Stimulated activated CD8-positive, alpha-beta memory T cell treated with anti-CD3 and anti-CD28 coated beads, Interleukin-12 subunit alpha, Interleukin-12 subunit beta, amount 100 ng/mL, for 24 hours (primary cell): ENCODE measurements at regions not wholly inside any gene's neighbourhood (a gene's known extent, or its start where the extent isn't known, plus 50 kb on each side); places are given as distances from the start of the nearest gene placed in this dataset.

ENCODE experiments used
- DNase-seq: peaks from one replicate; pipeline ENCODE4 v3.0.0-alpha.2; 2020; ENCODE audit errors: extremely low read depth

DNA sequence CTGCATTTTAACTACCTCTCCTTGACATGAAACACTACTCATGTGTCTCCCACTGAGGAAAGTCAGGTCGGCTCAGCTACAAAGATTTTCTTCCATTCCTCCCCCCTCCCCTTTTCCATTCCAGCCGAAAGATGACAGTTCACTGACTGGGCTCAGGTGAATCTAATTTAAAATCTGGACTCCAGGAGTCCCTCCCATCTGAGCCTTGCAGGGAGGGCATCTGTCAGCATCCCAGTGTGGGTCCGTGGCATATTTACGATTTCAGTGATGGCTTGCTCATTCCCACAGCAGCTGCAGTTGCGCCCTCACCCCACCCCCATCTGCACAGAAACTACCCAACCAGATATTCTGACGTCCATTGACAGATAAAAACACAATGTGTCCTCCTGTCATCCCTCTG is 153.7 kb upstream of the ARRDC4 start:
- no peak for DNase-seq

DNA sequence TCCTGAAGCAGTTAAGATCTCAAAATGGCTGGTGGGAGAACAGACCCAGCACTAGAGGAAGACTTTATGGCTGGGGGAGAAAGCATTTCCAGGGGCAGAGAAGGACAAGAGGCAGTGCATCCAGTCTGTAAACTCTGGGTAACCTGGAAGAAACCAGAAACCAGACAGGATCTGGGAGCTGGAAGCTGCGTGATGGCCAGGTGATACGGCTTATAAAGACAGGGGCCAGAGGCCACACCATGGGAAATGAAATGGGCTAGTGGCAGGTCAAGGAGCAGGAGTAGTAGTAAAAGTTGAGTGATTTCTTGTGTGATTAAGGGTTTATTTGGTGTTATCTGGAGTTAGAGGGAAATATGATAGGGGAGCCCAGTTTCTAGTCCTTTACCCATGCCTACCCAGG is 144.7 kb upstream of the ARRDC4 start:
- no peak for DNase-seq

- no peak for DNase-seq
Observed at GRCh38 chr15:97817276-97817890, 143.1 kb upstream of the ARRDC4 start.

- DNase-seq: no peak
Observed at GRCh38 chr15:97836003-97836402, 124.5 kb upstream of the ARRDC4 start.

DNA sequence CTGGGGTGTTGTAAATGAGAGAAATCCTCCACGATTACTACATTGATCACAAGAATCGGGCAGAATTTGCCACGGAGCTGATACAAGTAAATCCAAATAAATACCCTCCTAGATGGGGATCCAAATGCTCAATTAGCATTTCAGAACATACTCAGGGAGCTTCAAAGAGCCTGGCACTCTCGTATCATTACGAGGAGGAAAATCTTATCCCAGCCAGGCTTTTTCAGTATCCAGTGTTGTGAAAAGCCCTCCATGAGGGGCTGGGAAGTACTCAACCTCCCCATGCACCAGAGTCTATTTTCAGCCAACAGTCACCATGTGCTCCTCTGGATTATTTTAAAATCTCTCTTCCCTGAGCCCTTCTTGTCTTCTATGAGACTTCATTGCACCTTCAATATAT is 122.6 kb upstream of the ARRDC4 start:
- DNase-seq: no peak

DNA sequence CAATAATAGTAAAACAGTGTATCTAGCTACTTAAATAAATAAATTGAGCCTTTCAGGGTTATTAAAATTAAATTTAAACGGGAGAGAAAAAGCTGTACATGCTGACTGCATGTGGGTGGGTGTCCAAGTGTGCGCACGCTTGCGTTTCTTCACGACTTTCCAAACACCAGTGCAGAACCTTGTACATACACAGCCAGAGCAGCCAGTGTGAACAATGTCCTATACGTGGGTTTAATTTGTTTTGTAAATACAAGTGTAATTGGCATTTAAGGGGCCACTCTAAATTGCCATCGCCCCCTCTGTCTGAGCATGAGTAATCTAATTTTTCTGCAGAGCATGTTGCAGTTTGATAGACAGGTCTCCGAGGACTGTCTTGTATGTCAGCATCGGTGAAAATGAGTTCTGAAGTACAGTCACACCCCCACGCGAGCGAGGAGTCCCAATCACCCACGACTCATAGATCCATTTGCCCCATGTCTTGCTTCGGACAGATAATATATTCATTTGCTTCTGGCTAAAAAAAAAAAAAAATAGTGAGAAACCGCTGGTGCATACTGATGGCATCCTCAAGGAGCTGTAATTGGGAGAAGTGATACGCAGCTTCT is 121.8 kb upstream of the ARRDC4 start:
- no peak for DNase-seq

GRCh38 chr15:97840501-97840900 is 120.0 kb upstream of the ARRDC4 start:
- DNase-seq: no peak

DNA sequence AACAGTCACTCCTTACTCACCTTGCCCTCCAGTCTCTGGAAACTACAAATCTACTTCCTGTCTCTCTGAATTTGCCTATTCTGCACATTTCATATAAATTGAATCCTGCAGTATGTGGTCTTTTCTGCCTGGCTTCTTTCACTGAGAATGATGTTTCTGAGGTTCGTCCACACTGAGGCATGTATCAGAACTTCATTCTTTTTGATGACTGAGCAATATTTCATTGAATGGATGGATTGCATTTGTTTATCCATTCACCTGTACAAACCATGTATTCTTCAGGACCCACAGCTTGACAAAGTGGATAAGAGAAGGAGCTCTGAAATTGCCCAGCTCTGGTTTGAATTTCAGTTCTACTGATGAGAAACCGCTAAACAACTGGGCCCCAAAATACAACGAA is 118.9 kb upstream of the ARRDC4 start:
- no peak for DNase-seq

- no peak for DNase-seq
Observed at GRCh38 chr15:97849183-97849582, 111.3 kb upstream of the ARRDC4 start.

GRCh38 chr15:97858296-97858695 is 102.2 kb upstream of the ARRDC4 start:
- no peak for DNase-seq

GRCh38 chr15:97861529-97862260 is 98.8 kb upstream of the ARRDC4 start:
- DNase-seq: no peak

DNA sequence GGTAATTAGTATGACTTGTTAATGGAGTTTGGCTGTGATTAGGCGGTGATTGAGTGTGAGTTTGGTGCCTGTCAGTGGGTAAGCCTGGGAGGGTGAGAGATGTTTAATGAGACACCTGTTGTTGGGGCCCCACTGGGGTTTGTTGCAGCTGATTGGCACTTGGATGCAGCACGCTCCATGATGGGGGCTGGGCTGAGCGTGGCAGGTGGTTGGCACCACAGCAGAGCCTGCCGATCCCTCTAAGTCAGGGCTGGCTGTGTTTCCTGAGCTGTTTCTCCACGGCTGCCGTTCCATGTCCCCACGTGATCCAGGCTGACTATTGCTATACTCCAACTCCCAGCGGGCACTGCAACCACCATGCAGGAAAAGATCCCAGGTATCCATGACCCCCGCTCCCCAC is 93.5 kb upstream of the ARRDC4 start:
- no peak for DNase-seq

DNA sequence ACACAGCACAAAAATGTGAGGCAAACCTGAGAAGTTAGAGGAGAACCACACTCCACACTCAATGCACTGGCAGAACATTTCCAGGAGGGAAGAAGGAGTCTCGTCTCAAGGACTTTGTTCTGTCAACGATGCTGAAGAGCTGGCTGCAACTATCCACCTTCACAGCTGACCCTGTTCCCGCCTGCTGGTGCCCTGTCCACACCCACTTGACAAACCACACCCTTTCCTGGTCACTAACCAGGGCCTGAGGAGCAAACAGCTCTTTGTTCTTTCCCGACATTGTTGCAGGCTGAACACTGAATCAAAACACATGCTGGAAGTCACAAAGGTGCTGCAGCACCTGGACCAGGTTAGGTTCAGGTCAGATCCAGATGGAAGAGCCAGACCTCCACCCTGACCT is 92.6 kb upstream of the ARRDC4 start:
- no peak for DNase-seq

DNA sequence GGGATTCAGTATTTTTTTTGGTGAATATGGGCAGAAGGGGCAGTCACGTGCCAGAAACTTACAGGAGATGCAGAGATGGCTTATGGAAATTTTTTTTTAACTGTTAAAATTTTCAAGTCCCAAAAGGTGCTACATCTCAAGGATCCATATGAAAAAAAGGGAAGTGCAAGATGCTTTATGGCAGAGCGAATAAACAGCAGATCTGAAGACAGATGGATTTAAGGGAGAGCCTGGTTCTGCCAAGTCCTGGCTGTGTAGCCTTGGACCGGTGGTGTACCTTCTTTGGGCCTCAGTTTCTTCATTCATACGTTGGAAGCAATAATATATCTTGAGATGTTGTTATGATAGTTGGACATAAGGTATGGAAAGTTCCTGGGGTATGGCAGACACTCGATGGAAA is 91.5 kb upstream of the ARRDC4 start:
- DNase-seq: no peak

DNA sequence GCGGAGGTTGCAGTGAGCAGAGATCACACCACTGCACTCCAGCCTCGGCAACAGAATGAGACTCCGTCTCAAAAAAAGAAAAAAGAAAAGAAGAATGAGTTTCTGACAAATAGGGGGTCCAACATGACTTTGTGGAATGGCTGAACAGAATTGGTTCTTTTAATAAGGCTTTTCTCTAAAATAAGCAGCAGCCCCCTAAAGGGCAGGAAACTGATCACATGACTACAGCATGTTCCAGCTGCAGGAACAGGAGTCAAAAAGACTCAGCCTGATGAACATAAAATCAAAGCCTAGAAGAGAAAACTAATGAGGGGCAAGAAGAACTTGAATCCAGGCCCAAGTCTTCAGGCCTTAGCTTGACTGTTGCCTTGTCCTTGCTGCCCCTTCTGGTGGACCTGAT is 89.7 kb upstream of the ARRDC4 start:
- DNase-seq: no peak

- DNase-seq: no peak
Observed at GRCh38 chr15:97874139-97874538, 86.4 kb upstream of the ARRDC4 start.

DNA sequence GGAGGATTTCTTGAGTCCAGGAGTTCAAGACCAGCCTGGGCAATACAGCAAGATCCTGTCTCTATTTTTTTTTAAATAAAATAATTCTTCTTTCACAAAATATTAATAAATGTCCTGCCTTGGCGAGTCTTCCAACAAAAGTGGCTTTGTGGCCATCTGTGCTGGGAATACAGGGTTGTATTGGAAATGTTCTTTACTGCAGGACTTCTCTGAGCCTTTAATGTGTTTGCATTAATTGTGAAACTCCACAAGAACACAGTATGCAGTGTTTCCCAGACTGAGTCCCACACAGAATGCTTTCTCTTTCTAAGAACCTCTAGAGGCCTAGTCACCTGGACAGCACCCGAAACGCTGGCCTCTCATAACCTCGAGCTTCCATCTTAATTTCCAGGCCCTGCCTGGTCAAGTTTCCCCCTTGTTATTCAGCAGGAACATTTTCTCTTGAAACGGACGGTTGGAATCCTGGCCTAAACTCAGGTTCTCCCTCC is 85.4 kb upstream of the ARRDC4 start:
- DNase-seq: no peak

DNA sequence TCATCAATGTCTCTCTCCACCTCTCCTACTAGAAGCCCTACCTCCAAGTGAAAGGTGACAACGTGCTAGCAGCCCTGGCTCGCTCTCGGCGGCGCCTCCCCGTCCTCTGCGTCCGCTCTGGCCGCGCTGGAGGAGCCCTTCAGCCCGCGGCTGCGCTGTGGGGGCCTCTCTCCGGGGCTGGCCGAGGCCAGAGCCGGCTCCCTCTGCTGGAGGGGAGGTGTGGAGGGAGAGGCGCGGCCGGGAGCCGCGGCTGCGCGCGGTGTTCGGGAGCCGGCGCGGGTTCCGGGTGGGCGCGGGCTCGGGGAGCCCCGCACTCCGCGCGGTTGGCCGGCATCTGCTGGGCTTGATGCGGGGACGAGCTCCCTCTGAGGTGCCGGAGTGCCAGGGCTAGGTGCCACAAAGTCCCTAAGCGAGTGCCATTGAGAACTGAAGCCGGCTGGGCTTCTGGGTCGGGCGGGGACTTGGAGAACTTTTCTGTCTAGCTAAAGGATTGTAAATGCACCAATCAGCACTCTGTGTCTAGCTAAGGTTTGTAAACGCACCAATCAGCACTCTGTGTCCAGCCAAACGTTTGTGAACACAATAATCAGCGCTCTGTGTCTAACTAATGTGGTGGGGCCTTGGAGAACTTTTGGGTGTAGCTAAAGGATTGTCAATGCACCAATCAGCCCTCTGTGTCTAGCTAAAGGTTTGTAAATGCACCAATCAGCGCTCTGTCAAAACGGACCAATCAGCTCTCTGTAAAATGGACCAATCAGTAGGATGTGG is 84.8 kb upstream of the ARRDC4 start:
- no peak for DNase-seq

DNA sequence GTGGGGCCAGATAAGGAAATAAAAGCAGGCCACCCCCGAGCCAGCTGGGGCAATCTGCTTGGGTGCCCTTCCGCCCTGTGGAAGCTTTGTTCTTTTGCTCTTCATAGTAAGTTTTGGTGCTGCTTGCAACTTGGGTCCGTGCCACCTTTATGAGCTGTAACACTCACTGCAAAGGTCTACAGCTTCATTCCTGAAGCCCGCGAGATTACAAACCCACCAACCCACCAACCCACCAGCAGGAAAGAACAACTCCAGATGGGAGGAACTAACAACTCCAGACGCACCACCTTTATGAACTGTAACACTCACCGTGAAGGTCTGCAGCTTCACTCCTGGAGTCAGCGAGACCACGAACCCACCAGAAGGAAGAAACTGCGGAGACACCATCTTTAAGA is 84.2 kb upstream of the ARRDC4 start:
- DNase-seq: no peak

DNA sequence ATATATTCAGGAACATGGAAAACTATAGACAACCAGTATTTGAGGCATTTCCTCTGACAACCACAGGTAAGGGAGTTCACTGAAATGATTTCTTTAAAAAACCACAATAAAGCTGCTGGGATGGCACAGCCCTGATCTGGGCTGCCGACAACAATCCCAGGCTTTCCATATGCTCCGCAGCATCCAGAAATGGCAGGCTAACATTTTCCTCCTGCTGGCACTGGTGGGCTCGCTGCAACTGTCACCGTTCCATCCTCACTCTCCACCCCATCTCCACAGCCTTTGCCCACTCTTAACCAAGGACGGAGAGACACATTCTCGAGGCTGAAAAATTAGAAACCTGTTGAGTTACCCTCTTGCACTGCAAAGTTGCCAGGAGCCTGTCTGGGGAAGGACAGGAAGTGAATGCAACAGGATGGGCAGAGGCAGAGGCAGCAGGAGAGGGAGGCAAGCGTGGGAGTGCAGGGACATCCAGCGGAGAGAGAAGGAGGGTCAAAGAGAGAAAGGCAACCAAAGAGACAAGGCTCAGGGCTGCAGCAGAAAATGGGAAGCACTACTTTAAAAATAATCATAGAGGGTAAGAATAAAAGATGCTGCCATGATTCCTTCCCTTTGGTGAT is 79.0 kb upstream of the ARRDC4 start:
- no peak for DNase-seq

DNA sequence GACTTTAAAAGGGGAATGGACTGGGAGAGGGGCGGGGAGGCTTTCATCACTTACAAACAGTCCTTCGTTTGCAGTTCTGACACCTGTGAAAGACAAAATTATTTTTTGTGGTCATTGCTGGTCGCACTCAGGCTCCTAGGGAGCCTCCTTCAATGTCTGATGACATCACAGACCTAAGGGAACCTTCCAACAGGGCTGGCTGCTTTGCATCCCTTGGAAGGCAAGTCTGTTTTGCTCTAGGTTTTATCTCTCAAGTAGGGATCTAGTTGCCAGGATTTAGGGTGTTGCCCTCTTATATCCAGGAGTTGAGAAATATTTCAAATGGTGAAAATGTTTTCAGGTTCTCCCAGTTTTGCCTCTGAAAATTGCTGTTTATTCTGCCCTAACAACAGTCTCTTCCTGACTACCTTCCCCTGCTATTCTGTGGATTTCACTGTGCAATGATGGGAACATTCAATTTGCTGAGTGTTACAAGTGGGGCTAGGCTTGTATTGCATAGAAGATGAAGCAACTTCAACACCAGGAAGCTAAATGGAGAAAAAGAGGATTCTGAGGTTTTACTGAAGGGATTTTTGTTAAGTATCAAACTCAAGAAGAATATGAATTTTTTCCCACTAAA is 75.9 kb upstream of the ARRDC4 start:
- DNase-seq: no peak

DNA sequence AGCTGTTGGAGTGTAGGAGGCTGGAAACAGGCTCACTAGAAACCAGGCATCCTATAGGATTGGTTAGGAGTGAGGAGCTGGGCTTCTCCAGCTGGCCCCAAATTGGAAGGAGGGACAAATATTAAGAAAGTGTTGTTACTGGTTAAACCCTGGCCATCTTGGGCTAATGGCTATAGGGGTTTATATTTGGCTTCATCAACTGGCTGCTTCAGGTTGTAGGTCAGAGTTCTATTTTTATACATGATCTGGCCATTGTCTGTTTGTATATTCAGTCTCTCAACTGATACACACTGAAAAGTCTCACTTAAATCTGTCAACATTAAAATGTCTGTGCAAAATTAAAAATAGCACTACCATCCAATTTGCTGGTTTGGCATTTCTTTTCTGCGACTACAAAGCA is 70.2 kb upstream of the ARRDC4 start:
- DNase-seq: no peak
